Esophagus muscularis mucosa (tissue), 3 donors: ENCODE measurements at regions not wholly inside any gene's neighbourhood (a gene's known extent, or its start where the extent isn't known, plus 50 kb on each side); places are given as distances from the start of the nearest gene placed in this dataset.

ENCODE experiments used
- POLR2AphosphoS5 ChIP-seq, 2 donors: sonication (generic); formaldehyde crosslinking; IDR thresholded peaks; one replicate each; pipeline ENCODE4 v1.6.1; 2017; ENCODE audit warnings: antibody characterized with exemption in 2 of 2
- TF ChIP-seq, protein P1 (sequence below), 3 experiments: fragments of 200-600 bp in 2 of 3; fragments of 450-650 bp in 1 of 3; sonication (generic) in 2 of 3; IDR thresholded peaks; one replicate each; pipeline ENCODE4 v1.5.1; 2017 to 2019; ENCODE audit warnings: antibody characterized with exemption in 3 of 3, mild to moderate bottlenecking in 2 of 3, moderate library complexity in 1 of 3

DNA sequence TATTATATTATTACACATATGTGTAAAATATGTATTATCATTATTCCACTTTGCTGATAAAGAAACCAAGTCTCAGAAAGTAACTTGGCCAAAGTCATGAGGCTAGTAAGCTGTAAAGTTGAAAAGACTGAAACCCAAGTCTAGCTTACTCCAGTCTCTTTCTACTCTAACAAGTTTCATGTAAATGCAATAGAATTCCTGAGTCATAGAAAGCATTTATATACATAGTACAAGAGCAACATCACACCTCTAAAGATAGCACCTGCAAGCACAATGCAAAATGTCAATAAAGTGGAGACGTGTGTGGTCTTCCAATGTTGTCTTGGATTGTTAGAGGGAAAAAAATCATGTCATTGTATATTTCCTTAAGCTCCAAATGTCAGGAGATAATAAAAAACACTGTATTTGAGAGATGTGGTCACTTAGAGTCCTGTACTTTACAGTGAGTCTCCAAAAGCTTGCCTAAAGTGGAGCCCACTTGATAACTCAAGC lies 430.3 kb upstream of the NRP1 start:
- TF ChIP-seq, protein P1, sequence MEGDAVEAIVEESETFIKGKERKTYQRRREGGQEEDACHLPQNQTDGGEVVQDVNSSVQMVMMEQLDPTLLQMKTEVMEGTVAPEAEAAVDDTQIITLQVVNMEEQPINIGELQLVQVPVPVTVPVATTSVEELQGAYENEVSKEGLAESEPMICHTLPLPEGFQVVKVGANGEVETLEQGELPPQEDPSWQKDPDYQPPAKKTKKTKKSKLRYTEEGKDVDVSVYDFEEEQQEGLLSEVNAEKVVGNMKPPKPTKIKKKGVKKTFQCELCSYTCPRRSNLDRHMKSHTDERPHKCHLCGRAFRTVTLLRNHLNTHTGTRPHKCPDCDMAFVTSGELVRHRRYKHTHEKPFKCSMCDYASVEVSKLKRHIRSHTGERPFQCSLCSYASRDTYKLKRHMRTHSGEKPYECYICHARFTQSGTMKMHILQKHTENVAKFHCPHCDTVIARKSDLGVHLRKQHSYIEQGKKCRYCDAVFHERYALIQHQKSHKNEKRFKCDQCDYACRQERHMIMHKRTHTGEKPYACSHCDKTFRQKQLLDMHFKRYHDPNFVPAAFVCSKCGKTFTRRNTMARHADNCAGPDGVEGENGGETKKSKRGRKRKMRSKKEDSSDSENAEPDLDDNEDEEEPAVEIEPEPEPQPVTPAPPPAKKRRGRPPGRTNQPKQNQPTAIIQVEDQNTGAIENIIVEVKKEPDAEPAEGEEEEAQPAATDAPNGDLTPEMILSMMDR (IDR thresholded peaks at IDR 0.05) = no peak
- TF ChIP-seq POLR2AphosphoS5 (IDR thresholded peaks at IDR 0.05) = no peak
